ENCODE measurements at regions not wholly inside any gene's neighbourhood (a gene's known extent, or its start where the extent isn't known, plus 50 kb on each side); places are given as distances from the start of the nearest gene placed in this dataset.

GRCh38 chr7:35581605-35582210 is 113.2 kb downstream of the HERPUD2 start:
- no peak for TF ChIP-seq CTCF (IDR thresholded peaks at IDR 0.05; ENCODE audit: insufficient read depth, low read depth, low read length)
- DNase-seq (ENCODE audit: low read depth) = no peak
- H3K4me3 ChIP-seq (ENCODE audit: low read depth, low read length) = no peak overlapping the region

- DNase-seq (ENCODE audit: low read depth) = no peak
- H3K4me3 ChIP-seq (ENCODE audit: low read depth, low read length) = no peak overlapping the region
- no peak for TF ChIP-seq CTCF (IDR thresholded peaks at IDR 0.05; ENCODE audit: insufficient read depth, low read depth, low read length)
These were observed 118.8 kb downstream of the HERPUD2 start for GRCh38 chr7:35576031-35576573.

- H3K4me3 ChIP-seq (ENCODE audit: low read depth, low read length) = no peak overlapping the region
- TF ChIP-seq CTCF (IDR thresholded peaks at IDR 0.05; ENCODE audit: insufficient read depth, low read depth, low read length) = no peak
- DNase-seq (ENCODE audit: low read depth) = no peak
These were observed 123.2 kb downstream of the HERPUD2 start for GRCh38 chr7:35571611-35572240.

- DNase-seq (ENCODE audit: low read depth) = no peak
- no peak for TF ChIP-seq CTCF (IDR thresholded peaks at IDR 0.05; ENCODE audit: insufficient read depth, low read depth, low read length)
- H3K4me3 ChIP-seq (ENCODE audit: low read depth, low read length) = no peak overlapping the region
These were observed 124.0 kb downstream of the HERPUD2 start for GRCh38 chr7:35570937-35571336.

- H3K4me3 ChIP-seq (ENCODE audit: low read depth, low read length) = no peak overlapping the region
- DNase-seq (ENCODE audit: low read depth) = no peak
- no peak for TF ChIP-seq CTCF (IDR thresholded peaks at IDR 0.05; ENCODE audit: insufficient read depth, low read depth, low read length)
These were observed 129.0 kb downstream of the HERPUD2 start for GRCh38 chr7:35565927-35566326.

- no peak for TF ChIP-seq CTCF (IDR thresholded peaks at IDR 0.05; ENCODE audit: insufficient read depth, low read depth, low read length)
- H3K4me3 ChIP-seq (ENCODE audit: low read depth, low read length) = no peak overlapping the region
- DNase-seq (ENCODE audit: low read depth) = no peak
These were observed 136.1 kb downstream of the HERPUD2 start for GRCh38 chr7:35558841-35559240.
